ENCODE measurements at regions not wholly inside any gene's neighbourhood (a gene's known extent, or its start where the extent isn't known, plus 50 kb on each side); places are given as distances from the start of the nearest gene placed in this dataset.

- no peak for DNase-seq
Observed at GRCh38 chr18:56066524-56067213, 478.7 kb upstream of the TCF4 start.

GRCh38 chr18:56065086-56065485 is 477.1 kb upstream of the TCF4 start:
- no peak for DNase-seq

GRCh38 chr18:56062931-56063330 is 474.9 kb upstream of the TCF4 start:
- no peak for DNase-seq

GRCh38 chr18:56060967-56061541 is 473.1 kb upstream of the TCF4 start:
- no peak for DNase-seq

GRCh38 chr18:56052202-56052601 is 464.2 kb upstream of the TCF4 start:
- no peak for DNase-seq

- DNase-seq: no peak
Observed at GRCh38 chr18:56044239-56044638, 456.2 kb upstream of the TCF4 start.

- no peak for DNase-seq
Observed at GRCh38 chr18:56043641-56044061, 455.7 kb upstream of the TCF4 start.

- DNase-seq: no peak
Observed at GRCh38 chr18:56042915-56043536, 455.0 kb upstream of the TCF4 start.

- peak; percentile 60 for DNase-seq
Observed at GRCh38 chr18:56038171-56039030, 450.4 kb upstream of the TCF4 start.

- no peak for DNase-seq
Observed at GRCh38 chr18:56036741-56037140, 448.7 kb upstream of the TCF4 start.

- no peak for DNase-seq
Observed at GRCh38 chr18:56035546-56035945, 447.6 kb upstream of the TCF4 start.

GRCh38 chr18:56034949-56035348 is 447.0 kb upstream of the TCF4 start:
- DNase-seq: no peak

GRCh38 chr18:56030060-56030459 is 442.1 kb upstream of the TCF4 start:
- no peak for DNase-seq

GRCh38 chr18:56028514-56028913 is 440.5 kb upstream of the TCF4 start:
- no peak for DNase-seq

GRCh38 chr18:56026509-56026908 is 438.5 kb upstream of the TCF4 start:
- no peak for DNase-seq

GRCh38 chr18:56021809-56022195 is 433.8 kb upstream of the TCF4 start:
- DNase-seq: no peak

- DNase-seq: no peak
Observed at GRCh38 chr18:56021136-56021808, 433.3 kb upstream of the TCF4 start.

- DNase-seq: no peak
Observed at GRCh38 chr18:56019908-56020307, 431.9 kb upstream of the TCF4 start.

GRCh38 chr18:56019156-56019555 is 431.2 kb upstream of the TCF4 start:
- no peak for DNase-seq

- no peak for DNase-seq
Observed at GRCh38 chr18:56009411-56009810, 421.4 kb upstream of the TCF4 start.

GRCh38 chr18:56003720-56004088 is 415.7 kb upstream of the TCF4 start:
- no peak for DNase-seq

GRCh38 chr18:56003009-56003719 is 415.2 kb upstream of the TCF4 start:
- DNase-seq: no peak
